Panc1 (cell line): ENCODE measurements at regions not wholly inside any gene's neighbourhood (a gene's known extent, or its start where the extent isn't known, plus 50 kb on each side); places are given as distances from the start of the nearest gene placed in this dataset.

Experiments
- ATAC-seq: fragments of 200-7000 bp; cut with Tn5 transposase; 2 replicates; pipeline ENCODE4 v1.9.1; 2020; ENCODE audit warnings: mild to moderate bottlenecking, moderate library complexity
- BruUV-seq: library from RNA; stranded (reverse); fragments of 400-500 nt; replicated peaks from 2 replicates; lab custom pipeline; 2021; lab: Mats Ljungman, UMichigan
- CTCF ChIA-PET: fragments of 300-600 bp; sonication (Branson Sonifier 250); formaldehyde crosslinking; loops from one replicate; lab custom pipeline; 2022; ENCODE audit warnings: antibody characterized with exemption; lab: Charles Lee
- POLR2A ChIA-PET: fragments of 300-600 bp; sonication (Branson Sonifier 250); formaldehyde crosslinking; loops from one replicate; lab custom pipeline; 2022; ENCODE audit warnings: antibody characterized with exemption; lab: Charles Lee
- DNase-seq: peaks from one replicate; pipeline ENCODE4 v3.0.0-alpha.2; 2010; ENCODE audit warnings: low read depth, low spot score
- H3K27ac ChIP-seq: 2 replicates; pipeline ENCODE4 v1.5.1; 2011; ENCODE audit warnings: mild to moderate bottlenecking, low read length, inconsistent platforms
- H3K27me3 ChIP-seq: fragments of 200-500 bp; sonication (Bioruptor generic); 2 replicates; pipeline ENCODE4 v1.6.0; 2014; ENCODE audit warnings: low read length, inconsistent platforms; ENCODE audit not compliant: control insufficient read depth, insufficient read depth
- H3K36me3 ChIP-seq: fragments of 200-500 bp; sonication (Bioruptor generic); 2 replicates; pipeline ENCODE4 v1.5.1; 2014; ENCODE audit warnings: inconsistent platforms, mild to moderate bottlenecking, low read length, moderate library complexity; ENCODE audit not compliant: control insufficient read depth, insufficient read depth
- H3K4me1 ChIP-seq: 2 replicates; pipeline ENCODE4 v1.5.1; 2011; ENCODE audit warnings: inconsistent platforms, mild to moderate bottlenecking, low read length, moderate library complexity; ENCODE audit not compliant: control insufficient read depth, insufficient read depth
- H3K4me3 ChIP-seq, 2 experiments: 2 replicates each; pipeline ENCODE4 v1.5.1; 2011 to 2012; ENCODE audit warnings: low read depth in 2 of 2, low read length in 2 of 2, mild to moderate bottlenecking in 2 of 2, inconsistent platforms in 1 of 2, moderate library complexity in 1 of 2
- H3K9me3 ChIP-seq: fragments of 200-500 bp; sonication (Bioruptor generic); 2 replicates; pipeline ENCODE4 v1.5.1; 2014; ENCODE audit warnings: low read depth, mild to moderate bottlenecking, inconsistent platforms, low read length, moderate library complexity; ENCODE audit not compliant: control insufficient read depth, insufficient read depth
- CTCF ChIP-seq: fragments of 450-650 bp; IDR thresholded peaks from 2 replicates; pipeline ENCODE4 v1.5.1; 2017; ENCODE audit warnings: mild to moderate bottlenecking
- POLR2AphosphoS5 ChIP-seq: IDR thresholded peaks from 2 replicates; pipeline ENCODE4 v1.6.1; 2012; ENCODE audit warnings: mild to moderate bottlenecking, low read depth, low read length, moderate library complexity
- REST ChIP-seq, 2 experiments: IDR thresholded peaks; 2 replicates each; pipeline ENCODE4 v1.6.1; 2011 to 2012; ENCODE audit warnings: low read depth in 2 of 2, control low read depth in 1 of 2, low read length in 1 of 2, mild to moderate bottlenecking in 1 of 2, moderate library complexity in 1 of 2; ENCODE audit not compliant: insufficient read depth in 1 of 2
- SIN3A ChIP-seq: IDR thresholded peaks from 2 replicates; pipeline ENCODE4 v1.6.1; 2012; ENCODE audit warnings: low read depth, mild to moderate bottlenecking, low read length, moderate library complexity, borderline replicate concordance; ENCODE audit not compliant: insufficient read depth
- TCF7L2 ChIP-seq: IDR thresholded peaks from 2 replicates; pipeline ENCODE4 v1.6.1; 2011; ENCODE audit warnings: mild to moderate bottlenecking, low read depth, low read length, inconsistent platforms
- in situ Hi-C: cut with HindIII; loops from 2 replicates; pipeline ENCODE4 v1.10.0; 2016; ENCODE audit warnings: low sequenced_read_pairs, low pct_unique_long_range_greater_than_20kb
- intact Hi-C: fragments of 100-400 bp; cut with micrococcal nuclease; formaldehyde crosslinking; loops from one replicate; pipeline ENCODE4 v1.10.0; 2022; ENCODE audit not compliant: unreplicated experiment

GRCh38 chr17:72404872-72405271 lies 284.1 kb downstream of the SOX9 start:
- H3K36me3 ChIP-seq, result peaks cover 7% of the 10 kb centered on the region; the same call in 1 of the 2 replicates
- no peak overlapping the region for H3K4me3 ChIP-seq
- no peaks in the 10 kb centered on the region for H3K9me3 ChIP-seq
- intact Hi-C loops, result no loop called here
- no TSS peak for BruUV-seq
- no peak for ATAC-seq
- H3K27me3 ChIP-seq, result no peaks in the 10 kb centered on the region
- H3K4me1 ChIP-seq, result peaks cover 57% of the 10 kb centered on the region
- ChIA-PET POLR2A (no interaction called here), CTCF (no interaction called here)
- TF ChIP-seq TCF7L2 (no peak), REST (IDR thresholded peaks at IDR 0.05; ENCODE audit: insufficient read depth in 1 of 2, low read depth in 2 of 2, low read length in 1 of 2) (no peak), CTCF (no peak), SIN3A (no peak), POLR2AphosphoS5 (no peak)
- no peak for DNase-seq
- in situ Hi-C loops, result loop anchor here (25.0 kb wide), 1 partner anchor 268 kb away; no protein-coding TSS in a partner anchor
- H3K27ac ChIP-seq, result peak overlapping the region; percentile 41

- peak overlapping the region; percentile 41; the same call in 1 of the 2 replicates for H3K27ac ChIP-seq
- no peak for DNase-seq
- H3K27me3 ChIP-seq, result no peaks in the 10 kb centered on the region
- no peaks in the 10 kb centered on the region for H3K9me3 ChIP-seq
- TF ChIP-seq CTCF (no peak), TCF7L2 (no peak), SIN3A (no peak), REST (IDR thresholded peaks at IDR 0.05; ENCODE audit: insufficient read depth in 1 of 2, low read depth in 2 of 2, low read length in 1 of 2) (no peak), POLR2AphosphoS5 (no peak)
- POLR2A ChIA-PET, result interaction anchor here (0.6 kb wide), 2 partner anchors 11 to 254 kb away, joined by 5 to 10 read pairs; no protein-coding TSS in a partner anchor
- H3K36me3 ChIP-seq, result peaks cover 7% of the 10 kb centered on the region; the same call in 1 of the 2 replicates
- no TSS peak for BruUV-seq
- peaks cover 52% of the 10 kb centered on the region for H3K4me1 ChIP-seq
- no peak for ATAC-seq
- in situ Hi-C loops (loop anchor here (25.0 kb wide), 1 partner anchor 268 kb away; no protein-coding TSS in a partner anchor), intact Hi-C loops (no loop called here)
- CTCF ChIA-PET, result no interaction called here
- no peak overlapping the region for H3K4me3 ChIP-seq
Observed at GRCh38 chr17:72405662-72406230, 284.9 kb downstream of the SOX9 start.
